ENCODE measurements at regions not wholly inside any gene's neighbourhood (a gene's known extent, or its start where the extent isn't known, plus 50 kb on each side); places are given as distances from the start of the nearest gene placed in this dataset.

DNA sequence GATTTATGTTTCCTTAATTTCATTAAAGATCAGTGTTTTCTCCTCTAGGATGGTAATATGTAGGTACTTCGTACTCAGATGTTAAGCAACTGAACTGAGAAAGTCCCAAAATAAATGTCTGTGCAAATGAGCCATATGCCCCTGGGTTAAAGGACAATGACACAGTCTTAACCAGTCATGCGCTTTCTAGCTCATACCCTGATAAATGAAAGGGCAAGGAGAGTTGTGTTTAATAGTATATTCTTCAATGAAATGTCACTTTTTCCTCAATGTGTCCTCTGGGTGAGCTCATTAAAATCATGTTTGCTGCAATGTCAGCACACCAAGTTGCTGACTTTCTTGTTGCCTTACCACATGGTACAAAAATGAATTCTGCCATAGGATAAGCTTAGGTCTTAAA is 856.3 kb downstream of the TMEM182 start:
- H3K9me3 ChIP-seq = peaks cover 0 to 63% (median 24%) of the 10 kb centered on the region in 11 donors
- intact Hi-C loops (cut with DNase I) = no loop called here
- H3K27me3 ChIP-seq = no peaks in the 10 kb centered on the region
- H3K4me1 ChIP-seq = no peaks in the 10 kb centered on the region
- H3K4me3 ChIP-seq = no peak overlapping the region
- WGBS, 2 donors = 78 to 92% methylated on average over 2 of the region's 2 CpGs
- DNase-seq = no peak
- H3K27ac ChIP-seq = no peak overlapping the region
- TF ChIP-seq, protein P1, sequence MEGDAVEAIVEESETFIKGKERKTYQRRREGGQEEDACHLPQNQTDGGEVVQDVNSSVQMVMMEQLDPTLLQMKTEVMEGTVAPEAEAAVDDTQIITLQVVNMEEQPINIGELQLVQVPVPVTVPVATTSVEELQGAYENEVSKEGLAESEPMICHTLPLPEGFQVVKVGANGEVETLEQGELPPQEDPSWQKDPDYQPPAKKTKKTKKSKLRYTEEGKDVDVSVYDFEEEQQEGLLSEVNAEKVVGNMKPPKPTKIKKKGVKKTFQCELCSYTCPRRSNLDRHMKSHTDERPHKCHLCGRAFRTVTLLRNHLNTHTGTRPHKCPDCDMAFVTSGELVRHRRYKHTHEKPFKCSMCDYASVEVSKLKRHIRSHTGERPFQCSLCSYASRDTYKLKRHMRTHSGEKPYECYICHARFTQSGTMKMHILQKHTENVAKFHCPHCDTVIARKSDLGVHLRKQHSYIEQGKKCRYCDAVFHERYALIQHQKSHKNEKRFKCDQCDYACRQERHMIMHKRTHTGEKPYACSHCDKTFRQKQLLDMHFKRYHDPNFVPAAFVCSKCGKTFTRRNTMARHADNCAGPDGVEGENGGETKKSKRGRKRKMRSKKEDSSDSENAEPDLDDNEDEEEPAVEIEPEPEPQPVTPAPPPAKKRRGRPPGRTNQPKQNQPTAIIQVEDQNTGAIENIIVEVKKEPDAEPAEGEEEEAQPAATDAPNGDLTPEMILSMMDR (IDR thresholded peaks at IDR 0.05) = no peak
- H3K36me3 ChIP-seq = no peaks in the 10 kb centered on the region
- ATAC-seq = no peak

DNA sequence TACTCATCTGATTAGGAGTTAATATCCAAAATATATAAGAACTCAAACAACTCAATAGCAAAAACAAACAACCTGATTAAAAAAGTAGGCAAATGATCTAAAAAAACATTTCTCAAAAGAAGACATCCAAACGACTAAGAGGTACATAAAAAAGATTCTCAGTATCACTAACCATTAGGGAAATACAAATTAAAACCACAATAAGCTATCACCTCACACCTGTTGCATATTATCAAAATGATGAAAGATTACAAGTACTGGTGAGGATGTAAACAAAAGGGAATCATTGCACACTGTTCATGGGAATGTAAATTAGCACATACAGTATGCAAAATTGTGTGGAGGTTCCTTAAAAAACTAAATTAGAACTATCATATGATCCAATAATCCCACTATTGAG is 865.5 kb downstream of the TMEM182 start:
- TF ChIP-seq, protein P1 (IDR thresholded peaks at IDR 0.05) = no peak
- DNase-seq (no peak), ATAC-seq (no peak)
- Histone ChIP-seq H3K4me1 (no peaks in the 10 kb centered on the region), H3K27ac (no peak overlapping the region), H3K27me3 (no peaks in the 10 kb centered on the region), H3K36me3 (no peaks in the 10 kb centered on the region), H3K4me3 (no peak overlapping the region), H3K9me3 (peaks cover 0 to 50% (median 10%) of the 10 kb centered on the region in 11 donors)
- WGBS, 2 donors = 17 to 26% methylated on average over 1 of the region's 1 CpG
- intact Hi-C loops (cut with DNase I) = loop anchor here in 1 of 10 donors (10.0 kb wide), 1 partner anchor 572 kb away; no protein-coding TSS in a partner anchor

DNA sequence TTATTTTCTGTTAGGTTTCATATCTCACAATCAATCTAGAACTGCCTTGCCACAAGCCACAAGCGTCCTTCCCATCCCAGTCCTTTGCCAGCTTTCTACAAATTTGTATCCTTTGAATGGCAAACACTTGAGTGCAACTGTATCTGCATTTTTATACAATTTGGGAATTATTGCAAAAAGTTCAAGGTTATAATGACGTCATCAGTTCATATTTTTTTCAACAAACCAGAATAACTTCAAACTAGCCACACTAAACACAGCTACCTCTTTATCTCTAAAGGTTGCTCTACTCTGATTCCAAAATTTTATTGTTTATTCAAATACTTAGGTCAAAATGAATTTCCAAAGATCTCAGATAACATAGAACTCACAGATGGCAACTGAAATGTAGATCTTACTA is 877.1 kb downstream of the TMEM182 start:
- Histone ChIP-seq H3K27ac (no peak overlapping the region), H3K4me1 (no peaks in the 10 kb centered on the region), H3K27me3 (no peaks in the 10 kb centered on the region), H3K9me3 (peaks cover 0 to 7% (median 0%) of the 10 kb centered on the region in 11 donors), H3K36me3 (no peaks in the 10 kb centered on the region), H3K4me3 (no peak overlapping the region)
- DNase-seq (no peak), ATAC-seq (no peak)
- 27 to 45% methylated on average over 2 of the region's 2 CpGs for WGBS, 2 donors
- intact Hi-C loops (cut with DNase I) = no loop called here
- TF ChIP-seq, protein P1 (IDR thresholded peaks at IDR 0.05) = no peak

DNA sequence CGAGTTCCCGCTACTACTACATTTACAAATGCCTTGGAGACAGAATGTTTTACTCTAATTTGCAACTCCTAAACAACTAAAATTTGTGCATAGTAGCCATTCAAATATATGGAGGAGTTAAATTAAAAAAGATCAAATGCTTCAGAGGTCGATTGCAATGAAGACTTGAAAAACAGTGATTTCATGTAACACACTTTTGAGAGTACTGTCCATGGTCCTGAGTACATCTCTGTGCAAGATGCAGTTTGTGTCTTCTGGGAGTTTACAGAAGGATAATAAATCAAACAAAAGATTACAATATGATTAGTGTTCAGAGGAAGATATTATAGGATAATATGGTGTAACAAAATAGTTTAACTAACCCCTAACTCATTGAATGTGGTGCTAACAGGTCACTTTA is 894.7 kb downstream of the TMEM182 start:
- DNase-seq (no peak), ATAC-seq (no peak)
- 71 to 73% methylated on average over 3 of the region's 3 CpGs for WGBS, 2 donors
- TF ChIP-seq, protein P1 (IDR thresholded peaks at IDR 0.05) = no peak
- Histone ChIP-seq H3K4me1 (no peaks in the 10 kb centered on the region), H3K27me3 (no peaks in the 10 kb centered on the region), H3K36me3 (no peaks in the 10 kb centered on the region), H3K9me3 (peaks cover 0 to 21% (median 0%) of the 10 kb centered on the region in 11 donors), H3K4me3 (no peak overlapping the region), H3K27ac (no peak overlapping the region)
- intact Hi-C loops (cut with DNase I) = no loop called here
